NB4 (cell line): ENCODE measurements at regions not wholly inside any gene's neighbourhood (a gene's known extent, or its start where the extent isn't known, plus 50 kb on each side); places are given as distances from the start of the nearest gene placed in this dataset.

Experiments
- POLR2A ChIP-seq: IDR thresholded peaks from 2 replicates; pipeline ENCODE4 v1.6.1; 2011; ENCODE audit warnings: mild to moderate bottlenecking; ENCODE audit not compliant: insufficient read length; ENCODE audit errors: extremely low read depth
- TF ChIP-seq, protein P1 (sequence below): IDR thresholded peaks from one replicate; pipeline ENCODE4 v1.5.1; 2012; ENCODE audit warnings: low read depth, low read length
- TF ChIP-seq, protein P2 (sequence below): IDR thresholded peaks from 2 replicates; pipeline ENCODE4 v1.6.1; 2011; ENCODE audit warnings: low read depth, low read length

DNA sequence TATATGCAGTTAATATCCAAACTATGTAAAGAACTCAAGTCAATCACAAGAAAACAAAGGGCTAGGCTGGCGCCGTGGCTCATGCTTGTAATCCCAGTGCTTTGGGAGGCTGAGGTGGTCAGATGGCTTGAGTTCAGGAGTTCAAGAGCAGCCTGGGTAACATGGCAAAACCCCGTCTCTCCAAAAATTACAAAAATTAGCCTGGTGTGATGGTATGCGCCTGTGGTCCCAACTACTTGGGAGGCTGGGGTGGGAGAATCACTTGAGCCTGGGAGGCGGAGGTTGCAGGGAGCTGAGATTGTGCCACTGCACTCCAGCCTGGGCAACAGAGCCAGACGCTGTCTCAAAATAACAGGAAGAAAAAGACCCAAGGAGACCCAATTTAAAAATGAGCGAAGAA is 91.9 kb upstream of the ALKAL2 start:
- no peak for TF ChIP-seq POLR2A
- TF ChIP-seq, protein P1, sequence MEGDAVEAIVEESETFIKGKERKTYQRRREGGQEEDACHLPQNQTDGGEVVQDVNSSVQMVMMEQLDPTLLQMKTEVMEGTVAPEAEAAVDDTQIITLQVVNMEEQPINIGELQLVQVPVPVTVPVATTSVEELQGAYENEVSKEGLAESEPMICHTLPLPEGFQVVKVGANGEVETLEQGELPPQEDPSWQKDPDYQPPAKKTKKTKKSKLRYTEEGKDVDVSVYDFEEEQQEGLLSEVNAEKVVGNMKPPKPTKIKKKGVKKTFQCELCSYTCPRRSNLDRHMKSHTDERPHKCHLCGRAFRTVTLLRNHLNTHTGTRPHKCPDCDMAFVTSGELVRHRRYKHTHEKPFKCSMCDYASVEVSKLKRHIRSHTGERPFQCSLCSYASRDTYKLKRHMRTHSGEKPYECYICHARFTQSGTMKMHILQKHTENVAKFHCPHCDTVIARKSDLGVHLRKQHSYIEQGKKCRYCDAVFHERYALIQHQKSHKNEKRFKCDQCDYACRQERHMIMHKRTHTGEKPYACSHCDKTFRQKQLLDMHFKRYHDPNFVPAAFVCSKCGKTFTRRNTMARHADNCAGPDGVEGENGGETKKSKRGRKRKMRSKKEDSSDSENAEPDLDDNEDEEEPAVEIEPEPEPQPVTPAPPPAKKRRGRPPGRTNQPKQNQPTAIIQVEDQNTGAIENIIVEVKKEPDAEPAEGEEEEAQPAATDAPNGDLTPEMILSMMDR: no peak
- TF ChIP-seq, protein P2, sequence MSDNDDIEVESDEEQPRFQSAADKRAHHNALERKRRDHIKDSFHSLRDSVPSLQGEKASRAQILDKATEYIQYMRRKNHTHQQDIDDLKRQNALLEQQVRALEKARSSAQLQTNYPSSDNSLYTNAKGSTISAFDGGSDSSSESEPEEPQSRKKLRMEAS: no peak
